HEK293 (cell line): ENCODE measurements at regions not wholly inside any gene's neighbourhood (a gene's known extent, or its start where the extent isn't known, plus 50 kb on each side); places are given as distances from the start of the nearest gene placed in this dataset.
A peak's percentile ranks its signal among the peaks of the same experiment; 100 is the strongest.

Experiments
- CTCF ChIA-PET: fragments of 350-600 bp; formaldehyde crosslinking; extraction: SDS; loops from one replicate; lab custom pipeline; 2021; ENCODE audit warnings: antibody characterized with exemption; lab: Yijun Ruan, JAX
- POLR2A ChIA-PET: fragments of 300-600 bp; formaldehyde crosslinking; extraction: SDS; loops from one replicate; lab custom pipeline; 2020; ENCODE audit warnings: antibody characterized with exemption, inconsistent platforms; lab: Yijun Ruan, JAX
- H3K27ac ChIP-seq: fragments of 200-500 bp; sonication (Bioruptor generic); 2 replicates; pipeline ENCODE4 v1.5.1; 2014; ENCODE audit warnings: low read depth, low read length, control low read depth, inconsistent platforms; ENCODE audit errors: extremely low read depth
- H3K36me3 ChIP-seq, 2 experiments: fragments of 200-500 bp in 1 of 2; sonication (Bioruptor generic) in 1 of 2; 1 replicate in 1 of 2; 2 replicates in 1 of 2; pipeline ENCODE4 v1.5.1; 2014 to 2017; ENCODE audit warnings: inconsistent platforms in 2 of 2, low read length in 2 of 2; ENCODE audit not compliant: control insufficient read depth in 2 of 2, insufficient read depth in 1 of 2
- H3K4me1 ChIP-seq: fragments of 200-500 bp; sonication (Bioruptor generic); 2 replicates; pipeline ENCODE4 v1.5.1; 2014; ENCODE audit warnings: mild to moderate bottlenecking, low read length, inconsistent platforms; ENCODE audit not compliant: control insufficient read depth, insufficient read depth
- H3K4me3 ChIP-seq: 2 replicates; pipeline ENCODE4 v1.5.1; 2011; ENCODE audit warnings: low read depth, mild to moderate bottlenecking, control low read depth, low read length, moderate library complexity
- H3K9me3 ChIP-seq: fragments of 200-500 bp; sonication (Bioruptor generic); 2 replicates; pipeline ENCODE4 v1.5.1; 2014; ENCODE audit warnings: low read depth, low read length, inconsistent platforms; ENCODE audit not compliant: control insufficient read depth, insufficient read depth
- GLIS1 ChIP-seq: fragments of 450-650 bp; formaldehyde crosslinking; IDR thresholded peaks from 2 replicates; pipeline ENCODE4 v1.5.1; 2016; ENCODE audit warnings: missing biosample characterization, missing genetic modification characterization
- REPIN1 ChIP-seq: fragments of 450-650 bp; formaldehyde crosslinking; IDR thresholded peaks from 2 replicates; pipeline ENCODE4 v1.5.1; 2017; ENCODE audit warnings: missing biosample characterization, missing genetic modification characterization, low read depth
- REST ChIP-seq: fragments of 450-650 bp; formaldehyde crosslinking; IDR thresholded peaks from 2 replicates; pipeline ENCODE4 v1.5.1; 2016; ENCODE audit warnings: missing biosample characterization, missing genetic modification characterization
- ZBTB11 ChIP-seq: fragments of 450-650 bp; formaldehyde crosslinking; conservative IDR thresholded peaks from 2 replicates; pipeline ENCODE4 v1.5.1; 2016; ENCODE audit warnings: low read depth, missing biosample characterization, missing genetic modification characterization
- ZBTB49 ChIP-seq: fragments of 450-650 bp; formaldehyde crosslinking; IDR thresholded peaks from 2 replicates; pipeline ENCODE4 v1.5.1; 2016; ENCODE audit warnings: missing biosample characterization, missing genetic modification characterization, low read depth
- ZNF121 ChIP-seq: fragments of 450-650 bp; formaldehyde crosslinking; IDR thresholded peaks from 2 replicates; pipeline ENCODE4 v1.5.1; 2016; ENCODE audit warnings: missing biosample characterization, missing genetic modification characterization
- ZNF140 ChIP-seq: fragments of 450-650 bp; formaldehyde crosslinking; IDR thresholded peaks from 2 replicates; pipeline ENCODE4 v1.5.1; 2016; ENCODE audit warnings: missing biosample characterization, missing genetic modification characterization
- ZNF157 ChIP-seq: fragments of 450-650 bp; formaldehyde crosslinking; IDR thresholded peaks from 2 replicates; pipeline ENCODE4 v1.5.1; 2016; ENCODE audit warnings: missing biosample characterization, missing genetic modification characterization
- ZNF248 ChIP-seq: fragments of 450-650 bp; formaldehyde crosslinking; IDR thresholded peaks from 2 replicates; pipeline ENCODE4 v1.5.1; 2017; ENCODE audit warnings: missing biosample characterization, missing genetic modification characterization
- ZNF266 ChIP-seq: fragments of 450-650 bp; formaldehyde crosslinking; IDR thresholded peaks from 2 replicates; pipeline ENCODE4 v1.5.1; 2016; ENCODE audit warnings: missing biosample characterization, missing genetic modification characterization, low read depth
- ZNF335 ChIP-seq: fragments of 450-650 bp; formaldehyde crosslinking; conservative IDR thresholded peaks from 2 replicates; pipeline ENCODE4 v1.5.1; 2016; ENCODE audit warnings: missing biosample characterization, missing genetic modification characterization
- ZNF394 ChIP-seq: fragments of 450-650 bp; formaldehyde crosslinking; IDR thresholded peaks from 2 replicates; pipeline ENCODE4 v1.5.1; 2016; ENCODE audit warnings: missing biosample characterization, missing genetic modification characterization, mild to moderate bottlenecking, moderate library complexity, borderline replicate concordance
- ZNF426 ChIP-seq: fragments of 450-650 bp; formaldehyde crosslinking; IDR thresholded peaks from 2 replicates; pipeline ENCODE4 v1.5.1; 2017; ENCODE audit warnings: missing biosample characterization, missing genetic modification characterization, mild to moderate bottlenecking, inconsistent platforms, moderate library complexity
- ZNF513 ChIP-seq: fragments of 450-650 bp; IDR thresholded peaks from 2 replicates; pipeline ENCODE4 v1.5.1; 2018; ENCODE audit warnings: missing biosample characterization, missing genetic modification characterization
- ZNF518A ChIP-seq: fragments of 450-650 bp; formaldehyde crosslinking; conservative IDR thresholded peaks from 2 replicates; pipeline ENCODE4 v1.5.1; 2016; ENCODE audit warnings: low read depth, missing biosample characterization, missing genetic modification characterization
- ZNF555 ChIP-seq: fragments of 450-650 bp; formaldehyde crosslinking; conservative IDR thresholded peaks from 2 replicates; pipeline ENCODE4 v1.5.1; 2017; ENCODE audit warnings: missing biosample characterization, mild to moderate bottlenecking, missing genetic modification characterization, inconsistent platforms
- ZNF571 ChIP-seq: fragments of 450-650 bp; formaldehyde crosslinking; IDR thresholded peaks from 2 replicates; pipeline ENCODE4 v1.5.0; 2017; ENCODE audit warnings: missing biosample characterization, missing genetic modification characterization
- ZNF623 ChIP-seq: fragments of 450-650 bp; formaldehyde crosslinking; IDR thresholded peaks from 2 replicates; pipeline ENCODE4 v1.5.1; 2016; ENCODE audit warnings: missing biosample characterization, missing genetic modification characterization
- ZNF664 ChIP-seq: fragments of 450-650 bp; formaldehyde crosslinking; IDR thresholded peaks from 2 replicates; pipeline ENCODE4 v1.5.1; 2016; ENCODE audit warnings: missing biosample characterization, missing genetic modification characterization
- ZNF707 ChIP-seq: fragments of 450-650 bp; formaldehyde crosslinking; IDR thresholded peaks from 2 replicates; pipeline ENCODE4 v1.5.1; 2016; ENCODE audit warnings: missing biosample characterization, missing genetic modification characterization

GRCh38 chr13:27327633-27328032, 57.0 kb downstream of the RASL11A start:
- no peaks in the 10 kb centered on the region for H3K4me1 ChIP-seq
- POLR2A ChIA-PET: interaction anchor here (0.6 kb wide), 2 partner anchors 10 to 14 kb away, joined by 3 to 4 read pairs; no protein-coding TSS in a partner anchor
- no peak overlapping the region for H3K27ac ChIP-seq
- H3K4me3 ChIP-seq: no peak overlapping the region
- no peak for TF ChIP-seq ZNF513 (tag by site-specific recombination)
- 0 out of 2 replicates have a peak, but pooled peaks have one; percentile 20 for TF ChIP-seq ZNF664 (tag by site-specific recombination)
- TF ChIP-seq ZNF518A (tag by site-specific recombination): peak; percentile 69; the same call in 1 of the 2 replicates
- TF ChIP-seq ZNF707: no peak
- TF ChIP-seq ZNF571 (tag by site-specific recombination): no peak
- no peak for TF ChIP-seq ZNF157 (tag by site-specific recombination)
- TF ChIP-seq ZNF266 (tag by site-specific recombination): peak; percentile 35; the same call in 1 of the 2 replicates
- no peak for TF ChIP-seq GLIS1
- no peak for TF ChIP-seq REPIN1
- no peak for TF ChIP-seq ZNF248 (tag by site-specific recombination)
- peak; percentile 43 for TF ChIP-seq ZNF555 (tag by site-specific recombination)
- no peak for TF ChIP-seq ZNF335
- TF ChIP-seq ZBTB49 (tag by site-specific recombination): no peak
- peak; percentile 56 for TF ChIP-seq ZNF426
- TF ChIP-seq REST (tag by site-specific recombination): 0 out of 2 replicates have a peak, but pooled peaks have one; percentile 39
- TF ChIP-seq ZNF394 (tag by site-specific recombination): peak; percentile 79
- TF ChIP-seq ZNF140 (tag by site-specific recombination): peak; percentile 26; the same call in 1 of the 2 replicates
- TF ChIP-seq ZNF623 (tag by site-specific recombination): peak; percentile 43
- TF ChIP-seq ZBTB11 (tag by site-specific recombination): peak; percentile 44
- 0 out of 2 replicates have a peak, but pooled peaks have one; percentile 19 for TF ChIP-seq ZNF121 (tag by site-specific recombination)
- no peaks in the 10 kb centered on the region for H3K36me3 ChIP-seq
- H3K9me3 ChIP-seq: no peaks in the 10 kb centered on the region
- CTCF ChIA-PET: interaction anchor here (0.7 to 0.8 kb wide), 2 partner anchors 34 kb away, joined by 3 to 4 read pairs; no protein-coding TSS in a partner anchor
